ENCODE measurements at regions not wholly inside any gene's neighbourhood (a gene's known extent, or its start where the extent isn't known, plus 50 kb on each side); places are given as distances from the start of the nearest gene placed in this dataset.

DNA sequence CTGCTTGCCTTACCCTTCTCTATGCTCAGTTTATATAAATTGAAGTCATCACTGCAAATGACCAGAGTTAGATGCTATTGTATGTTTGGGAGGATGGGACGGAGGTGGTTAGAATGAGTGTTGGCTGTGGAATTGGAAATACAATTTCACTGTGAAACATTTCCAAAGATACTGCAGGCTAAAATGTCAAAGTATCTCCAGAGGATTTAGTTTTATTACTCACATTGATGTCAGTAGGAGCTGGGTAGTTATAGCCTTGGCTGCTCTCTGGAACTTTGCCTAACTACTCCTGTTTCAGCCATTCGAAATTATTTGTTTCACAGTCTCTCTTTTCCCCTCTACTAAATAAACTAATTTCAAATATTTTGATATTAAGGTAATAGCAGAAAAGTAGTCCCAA, 92.6 kb upstream of the PPP3CA start:
- TF ChIP-seq, protein P1, sequence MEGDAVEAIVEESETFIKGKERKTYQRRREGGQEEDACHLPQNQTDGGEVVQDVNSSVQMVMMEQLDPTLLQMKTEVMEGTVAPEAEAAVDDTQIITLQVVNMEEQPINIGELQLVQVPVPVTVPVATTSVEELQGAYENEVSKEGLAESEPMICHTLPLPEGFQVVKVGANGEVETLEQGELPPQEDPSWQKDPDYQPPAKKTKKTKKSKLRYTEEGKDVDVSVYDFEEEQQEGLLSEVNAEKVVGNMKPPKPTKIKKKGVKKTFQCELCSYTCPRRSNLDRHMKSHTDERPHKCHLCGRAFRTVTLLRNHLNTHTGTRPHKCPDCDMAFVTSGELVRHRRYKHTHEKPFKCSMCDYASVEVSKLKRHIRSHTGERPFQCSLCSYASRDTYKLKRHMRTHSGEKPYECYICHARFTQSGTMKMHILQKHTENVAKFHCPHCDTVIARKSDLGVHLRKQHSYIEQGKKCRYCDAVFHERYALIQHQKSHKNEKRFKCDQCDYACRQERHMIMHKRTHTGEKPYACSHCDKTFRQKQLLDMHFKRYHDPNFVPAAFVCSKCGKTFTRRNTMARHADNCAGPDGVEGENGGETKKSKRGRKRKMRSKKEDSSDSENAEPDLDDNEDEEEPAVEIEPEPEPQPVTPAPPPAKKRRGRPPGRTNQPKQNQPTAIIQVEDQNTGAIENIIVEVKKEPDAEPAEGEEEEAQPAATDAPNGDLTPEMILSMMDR (IDR thresholded peaks at IDR 0.05), result no peak
- TF ChIP-seq POLR2A (IDR thresholded peaks at IDR 0.05), result no peak
